Cardiac fibroblast (primary cell): ENCODE measurements at regions not wholly inside any gene's neighbourhood (a gene's known extent, or its start where the extent isn't known, plus 50 kb on each side); places are given as distances from the start of the nearest gene placed in this dataset.

Experiments
- DNase-seq, 2 donors: peaks; one replicate each; pipeline versions ENCODE4 v3.0.0 to v3.0.0-alpha.2; 2010; ENCODE audit warnings: low read depth in 2 of 2
- H3K4me3 ChIP-seq, 2 donors: replicated peaks in 1 of 2; 1 replicate in 1 of 2; 2 replicates in 1 of 2; pipeline ENCODE4 v1.5.1; 2011; ENCODE audit warnings: low read depth in 2 of 2, low read length in 2 of 2, mild to moderate bottlenecking in 2 of 2, moderate library complexity in 1 of 2
- CTCF ChIP-seq: IDR thresholded peaks from one replicate; pipeline ENCODE4 v1.5.1; 2011; ENCODE audit warnings: low read depth, mild to moderate bottlenecking, low read length, inconsistent platforms

- H3K4me3 ChIP-seq = no peak overlapping the region
- TF ChIP-seq CTCF = no peak
These were observed 111.8 kb upstream of the PSMD7 start for GRCh38 chr16:74184839-74185238.

GRCh38 chr16:74183601-74184360, 112.8 kb upstream of the PSMD7 start:
- H3K4me3 ChIP-seq = no peak overlapping the region
- no peak for TF ChIP-seq CTCF
- no peak for DNase-seq

More at GRCh38 chr16:74184839-74185238, 111.8 kb upstream of the PSMD7 start:
- no peak for DNase-seq

GRCh38 chr16:74169687-74170376, 126.8 kb upstream of the PSMD7 start:
- no peak for TF ChIP-seq CTCF

GRCh38 chr16:74169066-74169465, 127.5 kb upstream of the PSMD7 start:
- H3K4me3 ChIP-seq = no peak overlapping the region
- TF ChIP-seq CTCF = no peak
- DNase-seq = no peak

More at GRCh38 chr16:74169687-74170376, 126.8 kb upstream of the PSMD7 start:
- H3K4me3 ChIP-seq = peak overlapping the region; percentile 21 to 38
- peak; percentile 29 to 33 for DNase-seq

- no peak overlapping the region for H3K4me3 ChIP-seq
- TF ChIP-seq CTCF = no peak
These were observed 128.2 kb upstream of the PSMD7 start for GRCh38 chr16:74168445-74168844.

GRCh38 chr16:74166456-74166855, 130.2 kb upstream of the PSMD7 start:
- DNase-seq = no peak
- no peak overlapping the region for H3K4me3 ChIP-seq
- TF ChIP-seq CTCF = no peak

More at GRCh38 chr16:74168445-74168844, 128.2 kb upstream of the PSMD7 start:
- no peak for DNase-seq
